H1 (cell line): ENCODE measurements at regions not wholly inside any gene's neighbourhood (a gene's known extent, or its start where the extent isn't known, plus 50 kb on each side); places are given as distances from the start of the nearest gene placed in this dataset.

Experiments
- EZH2 ChIP-seq: fragments of 200-600 bp; sonication (generic); IDR thresholded peaks from 2 replicates; pipeline ENCODE4 v1.7.1; 2012; ENCODE audit warnings: low read depth, mild to moderate bottlenecking, moderate library complexity, low read length, inconsistent platforms; ENCODE audit not compliant: severe bottlenecking
- JUND ChIP-seq: IDR thresholded peaks from 2 replicates; pipeline ENCODE4 v1.6.1; 2011; ENCODE audit warnings: mild to moderate bottlenecking, improper control_type of control experiment, low read length
- POLR2A ChIP-seq, 2 experiments: IDR thresholded peaks; 1 replicate in 1 of 2; 2 replicates in 1 of 2; pipeline ENCODE4 v1.6.1; 2011; ENCODE audit warnings: low read depth in 2 of 2, low read length in 2 of 2, mild to moderate bottlenecking in 2 of 2; ENCODE audit errors: control extremely low read depth in 1 of 2
- RAD21 ChIP-seq, 2 experiments: IDR thresholded peaks in 1 of 2; conservative IDR thresholded peaks in 1 of 2; 2 replicates each; pipeline ENCODE4 v1.6.1; 2011; ENCODE audit warnings: low read depth in 2 of 2, low read length in 2 of 2, improper control_type of control experiment in 1 of 2, inconsistent platforms in 1 of 2, mild to moderate bottlenecking in 1 of 2, moderate library complexity in 1 of 2
- SIN3A ChIP-seq, 2 experiments: IDR thresholded peaks in 1 of 2; conservative IDR thresholded peaks in 1 of 2; 2 replicates each; pipeline ENCODE4 v1.6.1; 2011 to 2012; ENCODE audit warnings: low read length in 2 of 2, improper control_type of control experiment in 1 of 2, low read depth in 1 of 2, mild to moderate bottlenecking in 1 of 2
- SP2 ChIP-seq: IDR thresholded peaks from 2 replicates; pipeline ENCODE4 v1.6.1; 2012; ENCODE audit warnings: mild to moderate bottlenecking, low read length, inconsistent platforms
- SRF ChIP-seq: IDR thresholded peaks from 2 replicates; pipeline ENCODE4 v1.6.1; 2011; ENCODE audit warnings: mild to moderate bottlenecking, low read depth, low read length, moderate library complexity
- SUZ12 ChIP-seq: fragments of 200-600 bp; sonication (generic); IDR thresholded peaks from 2 replicates; pipeline ENCODE4 v1.6.1; 2012; ENCODE audit warnings: mild to moderate bottlenecking, inconsistent platforms, low read length, moderate library complexity, mixed read lengths
- TAF1 ChIP-seq: IDR thresholded peaks from 2 replicates; pipeline ENCODE4 v1.6.1; 2011; ENCODE audit warnings: mild to moderate bottlenecking, low read depth, low read length
- ZNF274 ChIP-seq: IDR thresholded peaks from 2 replicates; pipeline ENCODE4 v1.7.0; 2012; ENCODE audit warnings: low read length, borderline replicate concordance; ENCODE audit errors: extremely low read depth
- TF ChIP-seq, protein P1 (sequence below): IDR thresholded peaks from 2 replicates; pipeline ENCODE4 v1.6.1; 2012; ENCODE audit warnings: low read length, inconsistent platforms
- TF ChIP-seq, protein P2 (sequence below), 3 experiments: IDR thresholded peaks; 1 replicate in 2 of 3; 2 replicates in 1 of 3; pipeline versions ENCODE4 v1.5.1 to v1.6.1; 2011; ENCODE audit warnings: low read length in 3 of 3, mild to moderate bottlenecking in 3 of 3, inconsistent platforms in 2 of 3, low read depth in 1 of 3, moderate library complexity in 1 of 3; ENCODE audit not compliant: insufficient read depth in 1 of 3; ENCODE audit errors: control extremely low read depth in 1 of 3

DNA sequence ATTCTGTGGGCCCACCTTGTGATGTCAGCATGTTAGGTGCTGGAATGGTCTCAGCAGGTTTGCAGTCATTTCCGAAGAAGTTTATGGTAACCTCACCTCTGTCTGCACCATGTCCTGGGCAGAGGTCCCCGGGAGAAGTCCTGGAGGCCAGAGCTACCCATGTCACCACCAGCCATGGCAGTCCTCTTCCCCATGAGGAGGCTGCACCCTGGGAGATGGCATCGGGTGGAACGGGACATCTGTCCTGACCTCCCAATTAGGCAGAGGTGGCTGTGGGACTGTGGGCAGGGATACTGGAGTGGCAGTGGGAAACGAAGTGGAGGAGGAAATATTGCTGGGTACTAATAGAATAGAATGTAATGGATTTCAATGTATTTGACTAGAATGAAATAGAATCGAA lies 511.8 kb upstream of the WSB1 start:
- TF ChIP-seq, protein P1, sequence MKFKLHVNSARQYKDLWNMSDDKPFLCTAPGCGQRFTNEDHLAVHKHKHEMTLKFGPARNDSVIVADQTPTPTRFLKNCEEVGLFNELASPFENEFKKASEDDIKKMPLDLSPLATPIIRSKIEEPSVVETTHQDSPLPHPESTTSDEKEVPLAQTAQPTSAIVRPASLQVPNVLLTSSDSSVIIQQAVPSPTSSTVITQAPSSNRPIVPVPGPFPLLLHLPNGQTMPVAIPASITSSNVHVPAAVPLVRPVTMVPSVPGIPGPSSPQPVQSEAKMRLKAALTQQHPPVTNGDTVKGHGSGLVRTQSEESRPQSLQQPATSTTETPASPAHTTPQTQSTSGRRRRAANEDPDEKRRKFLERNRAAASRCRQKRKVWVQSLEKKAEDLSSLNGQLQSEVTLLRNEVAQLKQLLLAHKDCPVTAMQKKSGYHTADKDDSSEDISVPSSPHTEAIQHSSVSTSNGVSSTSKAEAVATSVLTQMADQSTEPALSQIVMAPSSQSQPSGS: no peak
- TF ChIP-seq, protein P2, sequence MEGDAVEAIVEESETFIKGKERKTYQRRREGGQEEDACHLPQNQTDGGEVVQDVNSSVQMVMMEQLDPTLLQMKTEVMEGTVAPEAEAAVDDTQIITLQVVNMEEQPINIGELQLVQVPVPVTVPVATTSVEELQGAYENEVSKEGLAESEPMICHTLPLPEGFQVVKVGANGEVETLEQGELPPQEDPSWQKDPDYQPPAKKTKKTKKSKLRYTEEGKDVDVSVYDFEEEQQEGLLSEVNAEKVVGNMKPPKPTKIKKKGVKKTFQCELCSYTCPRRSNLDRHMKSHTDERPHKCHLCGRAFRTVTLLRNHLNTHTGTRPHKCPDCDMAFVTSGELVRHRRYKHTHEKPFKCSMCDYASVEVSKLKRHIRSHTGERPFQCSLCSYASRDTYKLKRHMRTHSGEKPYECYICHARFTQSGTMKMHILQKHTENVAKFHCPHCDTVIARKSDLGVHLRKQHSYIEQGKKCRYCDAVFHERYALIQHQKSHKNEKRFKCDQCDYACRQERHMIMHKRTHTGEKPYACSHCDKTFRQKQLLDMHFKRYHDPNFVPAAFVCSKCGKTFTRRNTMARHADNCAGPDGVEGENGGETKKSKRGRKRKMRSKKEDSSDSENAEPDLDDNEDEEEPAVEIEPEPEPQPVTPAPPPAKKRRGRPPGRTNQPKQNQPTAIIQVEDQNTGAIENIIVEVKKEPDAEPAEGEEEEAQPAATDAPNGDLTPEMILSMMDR (IDR thresholded peaks at IDR 0.05; ENCODE audit: control extremely low read depth in 1 of 3, insufficient read depth in 1 of 3, low read depth in 1 of 3, low read length in 3 of 3): no peak
- no peak for TF ChIP-seq POLR2A (IDR thresholded peaks at IDR 0.05; ENCODE audit: control extremely low read depth in 1 of 2, low read depth in 2 of 2, low read length in 2 of 2)
- TF ChIP-seq JUND: no peak
- no peak for TF ChIP-seq SUZ12
- no peak for TF ChIP-seq EZH2
- no peak for TF ChIP-seq RAD21 (IDR thresholded peaks at IDR 0.05 in 1 of 2, conservative IDR thresholded peaks at IDR 0.05 in 1 of 2; ENCODE audit: low read depth in 2 of 2, low read length in 2 of 2)
- TF ChIP-seq ZNF274: no peak
- TF ChIP-seq TAF1: no peak
- no peak for TF ChIP-seq SIN3A (conservative IDR thresholded peaks at IDR 0.05 in 1 of 2, IDR thresholded peaks at IDR 0.05 in 1 of 2; ENCODE audit: low read depth in 1 of 2, low read length in 2 of 2)
- no peak for TF ChIP-seq SRF
- TF ChIP-seq SP2: no peak
